NOMO-1 (cell line): ENCODE measurements at regions not wholly inside any gene's neighbourhood (a gene's known extent, or its start where the extent isn't known, plus 50 kb on each side); places are given as distances from the start of the nearest gene placed in this dataset.
A peak's percentile ranks its signal among the peaks of the same experiment; 100 is the strongest.

ENCODE experiments used
- DNase-seq, 2 experiments: peaks; one replicate each; lab custom pipeline; 2025; ENCODE audit not compliant: unreplicated experiment in 2 of 2; lab: John Stamatoyannopoulos, UW

GRCh38 chr3:28868897-28869296, 412.0 kb upstream of the RBMS3 start:
- DNase-seq: no peak

- DNase-seq: no peak
Measured at GRCh38 chr3:28877912-28878311, 403.0 kb upstream of the RBMS3 start.

- DNase-seq: no peak
Measured at GRCh38 chr3:28890373-28890772, 390.5 kb upstream of the RBMS3 start.

GRCh38 chr3:28891485-28891884, 389.4 kb upstream of the RBMS3 start:
- no peak for DNase-seq

GRCh38 chr3:28900301-28900700, 380.6 kb upstream of the RBMS3 start:
- no peak for DNase-seq

GRCh38 chr3:28901018-28901417, 379.9 kb upstream of the RBMS3 start:
- DNase-seq: no peak

GRCh38 chr3:28903171-28903601, 377.7 kb upstream of the RBMS3 start:
- DNase-seq: no peak

GRCh38 chr3:28905798-28906197, 375.1 kb upstream of the RBMS3 start:
- DNase-seq: no peak

- no peak for DNase-seq
Measured at GRCh38 chr3:28906561-28907310, 374.1 kb upstream of the RBMS3 start.

- DNase-seq: no peak
Measured at GRCh38 chr3:28907616-28908015, 373.3 kb upstream of the RBMS3 start.

- DNase-seq: no peak
Measured at GRCh38 chr3:28912120-28912885, 368.6 kb upstream of the RBMS3 start.

- DNase-seq: peak in 1 of 2 experiments; percentile 2
Measured at GRCh38 chr3:28915741-28916500, 364.9 kb upstream of the RBMS3 start.

- peak; percentile 63 to 67 for DNase-seq
Measured at GRCh38 chr3:28916713-28917499, 364.0 kb upstream of the RBMS3 start.

- DNase-seq: no peak
Measured at GRCh38 chr3:28917895-28918475, 362.9 kb upstream of the RBMS3 start.

GRCh38 chr3:28922376-28922775, 358.5 kb upstream of the RBMS3 start:
- no peak for DNase-seq

- no peak for DNase-seq
Measured at GRCh38 chr3:28923994-28924393, 356.9 kb upstream of the RBMS3 start.

- no peak for DNase-seq
Measured at GRCh38 chr3:28924744-28925360, 356.0 kb upstream of the RBMS3 start.

- DNase-seq: no peak
Measured at GRCh38 chr3:28933337-28933736, 347.5 kb upstream of the RBMS3 start.

GRCh38 chr3:28934126-28934813, 346.6 kb upstream of the RBMS3 start:
- DNase-seq: no peak
